Fibroblast of upper back skin (primary cell): ENCODE measurements at regions not wholly inside any gene's neighbourhood (a gene's known extent, or its start where the extent isn't known, plus 50 kb on each side); places are given as distances from the start of the nearest gene placed in this dataset.
A peak's percentile ranks its signal among the peaks of the same experiment; 100 is the strongest.

Experiments
- DNase-seq: peaks from one replicate; pipeline ENCODE4 v3.0.0-alpha.2; 2013

- no peak for DNase-seq
Observed at GRCh38 chr3:151992326-151993041, 119.0 kb downstream of the SUCNR1 start.

GRCh38 chr3:151995091-151995490 is 121.6 kb downstream of the SUCNR1 start:
- no peak for DNase-seq

- DNase-seq = no peak
Observed at GRCh38 chr3:151998744-151999143, 125.3 kb downstream of the SUCNR1 start.

- DNase-seq = peak; percentile 22
Observed at GRCh38 chr3:151999936-152000335, 126.5 kb downstream of the SUCNR1 start.

- DNase-seq = no peak
Observed at GRCh38 chr3:152011812-152012735, 138.6 kb downstream of the SUCNR1 start.

GRCh38 chr3:152019508-152019907 is 146.1 kb downstream of the SUCNR1 start:
- DNase-seq = no peak

GRCh38 chr3:152021951-152022461 is 148.6 kb downstream of the SUCNR1 start:
- peak; percentile 4 for DNase-seq

- DNase-seq = peak; percentile 78
Observed at GRCh38 chr3:152026033-152026556, 152.7 kb downstream of the SUCNR1 start.

- DNase-seq = no peak
Observed at GRCh38 chr3:152030320-152030719, 156.9 kb downstream of the SUCNR1 start.

- DNase-seq = no peak
Observed at GRCh38 chr3:152031321-152031720, 157.9 kb downstream of the SUCNR1 start.

- DNase-seq = no peak
Observed at GRCh38 chr3:152037297-152037696, 163.9 kb downstream of the SUCNR1 start.

- no peak for DNase-seq
Observed at GRCh38 chr3:152037953-152038352, 164.5 kb downstream of the SUCNR1 start.

GRCh38 chr3:152038490-152038889 is 165.0 kb downstream of the SUCNR1 start:
- DNase-seq = no peak

GRCh38 chr3:152039887-152040286 is 166.4 kb downstream of the SUCNR1 start:
- no peak for DNase-seq

- no peak for DNase-seq
Observed at GRCh38 chr3:152040319-152040718, 166.9 kb downstream of the SUCNR1 start.

- DNase-seq = peak; percentile 6
Observed at GRCh38 chr3:152043620-152044019, 170.2 kb downstream of the SUCNR1 start.

GRCh38 chr3:152046280-152046679 is 172.8 kb downstream of the SUCNR1 start:
- no peak for DNase-seq

- DNase-seq = peak; percentile 34
Observed at GRCh38 chr3:152047465-152047864, 174.0 kb downstream of the SUCNR1 start.

GRCh38 chr3:152048831-152049230 is 175.4 kb downstream of the SUCNR1 start:
- DNase-seq = no peak

GRCh38 chr3:152050903-152051302 is 177.5 kb downstream of the SUCNR1 start:
- peak; percentile 10 for DNase-seq

GRCh38 chr3:152051501-152052404 is 178.3 kb downstream of the SUCNR1 start:
- DNase-seq = peak; percentile 55

- DNase-seq = no peak
Observed at GRCh38 chr3:152053866-152054265, 180.4 kb downstream of the SUCNR1 start.
